NCI-H2196 treated with DMSO at 0.1 percent for 48 hours (cell line): ENCODE measurements at regions not wholly inside any gene's neighbourhood (a gene's known extent, or its start where the extent isn't known, plus 50 kb on each side); places are given as distances from the start of the nearest gene placed in this dataset.

Experiments
- DNase-seq: peaks from one replicate; lab custom pipeline; 2025; ENCODE audit not compliant: unreplicated experiment; lab: John Stamatoyannopoulos, UW

GRCh38 chr2:4134551-4135550, 431.5 kb downstream of the DCDC2C start:
- no peak for DNase-seq

- DNase-seq: no peak
These were observed 432.4 kb downstream of the DCDC2C start for GRCh38 chr2:4135765-4136164.

GRCh38 chr2:4139316-4139715, 435.9 kb downstream of the DCDC2C start:
- DNase-seq: no peak

GRCh38 chr2:4139731-4140130, 436.4 kb downstream of the DCDC2C start:
- DNase-seq: no peak

- DNase-seq: no peak
These were observed 437.1 kb downstream of the DCDC2C start for GRCh38 chr2:4140281-4140970.

- DNase-seq: no peak
These were observed 441.4 kb downstream of the DCDC2C start for GRCh38 chr2:4144731-4145130.

GRCh38 chr2:4151521-4151920, 448.1 kb downstream of the DCDC2C start:
- DNase-seq: no peak

GRCh38 chr2:4152051-4152450, 448.7 kb downstream of the DCDC2C start:
- DNase-seq: no peak

- DNase-seq: no peak
These were observed 465.5 kb downstream of the DCDC2C start for GRCh38 chr2:4168834-4169233.

GRCh38 chr2:4174796-4175195, 471.4 kb downstream of the DCDC2C start:
- DNase-seq: no peak

GRCh38 chr2:4175343-4175742, 472.0 kb downstream of the DCDC2C start:
- DNase-seq: no peak

- DNase-seq: no peak
These were observed 477.3 kb downstream of the DCDC2C start for GRCh38 chr2:4180631-4181030.

GRCh38 chr2:4181062-4181461, 477.7 kb downstream of the DCDC2C start:
- no peak for DNase-seq

- no peak for DNase-seq
These were observed 485.2 kb downstream of the DCDC2C start for GRCh38 chr2:4188561-4188960.

GRCh38 chr2:4190548-4190947, 487.2 kb downstream of the DCDC2C start:
- no peak for DNase-seq

GRCh38 chr2:4192119-4192518, 488.7 kb downstream of the DCDC2C start:
- no peak for DNase-seq

GRCh38 chr2:4214444-4215205, 511.2 kb downstream of the DCDC2C start:
- no peak for DNase-seq

- DNase-seq: no peak
These were observed 514.4 kb downstream of the DCDC2C start for GRCh38 chr2:4217737-4218136.

- no peak for DNase-seq
These were observed 515.7 kb downstream of the DCDC2C start for GRCh38 chr2:4219101-4219500.

- no peak for DNase-seq
These were observed 516.2 kb downstream of the DCDC2C start for GRCh38 chr2:4219571-4219970.

- no peak for DNase-seq
These were observed 518.1 kb downstream of the DCDC2C start for GRCh38 chr2:4221434-4221833.
